ENCODE measurements at regions not wholly inside any gene's neighbourhood (a gene's known extent, or its start where the extent isn't known, plus 50 kb on each side); places are given as distances from the start of the nearest gene placed in this dataset.

DNA sequence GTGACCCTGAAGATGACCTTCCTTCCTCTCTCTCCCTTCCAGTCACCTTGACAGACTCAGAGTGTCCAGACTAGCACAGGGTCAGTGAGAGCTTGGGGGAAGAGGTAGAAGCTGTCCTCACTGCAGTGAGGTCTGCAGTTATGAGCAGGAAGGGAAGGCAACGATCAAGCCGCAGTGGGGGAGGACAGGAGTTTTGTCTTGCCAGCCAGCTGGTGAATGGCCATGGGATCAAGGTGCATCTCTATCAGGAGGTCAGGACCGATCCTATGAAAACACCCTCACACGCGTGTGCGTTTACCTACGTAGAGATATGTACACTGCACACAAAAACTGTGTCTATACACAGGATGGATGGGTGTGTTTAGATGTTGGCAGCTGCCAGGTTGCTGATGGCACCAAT, 83.2 kb downstream of the THNSL2 start:
- no peaks in the 10 kb centered on the region for H3K36me3 Mint-ChIP-seq
- Histone ChIP-seq H3K36me3 (ENCODE audit: control insufficient read depth, insufficient read depth, low read length) (no peaks in the 10 kb centered on the region), H3K4me3 (ENCODE audit: low read depth, low read length) (no peak overlapping the region), H3K27me3 (ENCODE audit: control insufficient read depth, insufficient read depth, low read length) (peaks cover 2% of the 10 kb centered on the region), H3K9me3 (ENCODE audit: control insufficient read depth in 2 of 2, low read length in 2 of 2) (no peaks in the 10 kb centered on the region), H3K4me1 (ENCODE audit: control insufficient read depth, insufficient read depth, low read length, poor library complexity, severe bottlenecking) (no peaks in the 10 kb centered on the region), H3K27ac (ENCODE audit: insufficient read depth, low read length, poor library complexity, severe bottlenecking) (no peak overlapping the region)
- peaks cover 0 to 5% (median 0%) of the 10 kb centered on the region in 7 donors for H3K9me3 Mint-ChIP-seq
- ATAC-seq (ENCODE audit: low read depth in 2 of 2) (no peak), DNase-seq (no peak)
- H3K4me3 Mint-ChIP-seq: no peak overlapping the region
- peaks cover 0 to 5% (median 0%) of the 10 kb centered on the region in 4 donors for H3K4me1 Mint-ChIP-seq
- no peak overlapping the region for H3K27ac Mint-ChIP-seq
- peaks cover 9% of the 10 kb centered on the region for H3K27me3 Mint-ChIP-seq

- DNase-seq (no peak), ATAC-seq (ENCODE audit: low read depth in 2 of 2) (no peak)
- Histone ChIP-seq H3K36me3 (ENCODE audit: control insufficient read depth, insufficient read depth, low read length) (no peaks in the 10 kb centered on the region), H3K27me3 (ENCODE audit: control insufficient read depth, insufficient read depth, low read length) (peaks cover 2% of the 10 kb centered on the region), H3K9me3 (ENCODE audit: control insufficient read depth in 2 of 2, low read length in 2 of 2) (no peaks in the 10 kb centered on the region), H3K4me3 (ENCODE audit: low read depth, low read length) (no peak overlapping the region), H3K4me1 (ENCODE audit: control insufficient read depth, insufficient read depth, low read length, poor library complexity, severe bottlenecking) (no peaks in the 10 kb centered on the region), H3K27ac (ENCODE audit: insufficient read depth, low read length, poor library complexity, severe bottlenecking) (no peak overlapping the region)
- no peak overlapping the region for H3K27ac Mint-ChIP-seq
- peaks cover 0 to 5% (median 0%) of the 10 kb centered on the region in 4 donors for H3K4me1 Mint-ChIP-seq
- H3K36me3 Mint-ChIP-seq: no peaks in the 10 kb centered on the region
- peaks cover 0 to 7% (median 0%) of the 10 kb centered on the region in 7 donors for H3K9me3 Mint-ChIP-seq
- no peak overlapping the region for H3K4me3 Mint-ChIP-seq
- H3K27me3 Mint-ChIP-seq: peaks cover 9% of the 10 kb centered on the region
These were observed 82.5 kb downstream of the THNSL2 start for GRCh38 chr2:88252646-88253045.

DNA sequence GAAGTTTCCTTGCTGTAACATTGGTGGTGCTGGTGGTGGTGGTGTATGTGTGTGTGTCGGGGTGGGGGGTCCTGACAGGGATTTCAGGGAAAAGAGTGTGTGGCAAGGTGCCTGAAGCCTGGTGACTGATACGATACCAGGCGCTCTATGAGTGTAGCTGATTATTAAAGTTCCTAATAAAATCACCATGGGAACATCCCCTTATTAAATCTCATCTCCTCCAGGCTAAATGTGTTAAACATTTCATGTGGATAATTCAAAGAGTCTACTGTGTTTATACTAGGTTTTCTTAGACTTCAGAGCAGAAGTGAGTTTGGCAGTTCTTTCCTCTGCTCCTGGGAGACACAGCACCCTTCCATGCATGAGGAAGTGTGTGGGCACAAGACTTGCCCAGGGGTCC, 82.0 kb downstream of the THNSL2 start:
- peaks cover 0 to 7% (median 0%) of the 10 kb centered on the region in 7 donors for H3K9me3 Mint-ChIP-seq
- Histone ChIP-seq H3K36me3 (ENCODE audit: control insufficient read depth, insufficient read depth, low read length) (no peaks in the 10 kb centered on the region), H3K9me3 (ENCODE audit: control insufficient read depth in 2 of 2, low read length in 2 of 2) (no peaks in the 10 kb centered on the region), H3K27me3 (ENCODE audit: control insufficient read depth, insufficient read depth, low read length) (peaks cover 2% of the 10 kb centered on the region), H3K4me1 (ENCODE audit: control insufficient read depth, insufficient read depth, low read length, poor library complexity, severe bottlenecking) (no peaks in the 10 kb centered on the region), H3K27ac (ENCODE audit: insufficient read depth, low read length, poor library complexity, severe bottlenecking) (no peak overlapping the region), H3K4me3 (ENCODE audit: low read depth, low read length) (no peak overlapping the region)
- no peak for ATAC-seq (ENCODE audit: low read depth in 2 of 2)
- no peak for DNase-seq
- no peaks in the 10 kb centered on the region for H3K36me3 Mint-ChIP-seq
- no peak overlapping the region for H3K4me3 Mint-ChIP-seq
- H3K4me1 Mint-ChIP-seq: peaks cover 0 to 5% (median 0%) of the 10 kb centered on the region in 4 donors
- H3K27me3 Mint-ChIP-seq: peaks cover 9% of the 10 kb centered on the region
- H3K27ac Mint-ChIP-seq: no peak overlapping the region

GRCh38 chr2:88250404-88250803, 80.3 kb downstream of the THNSL2 start:
- ATAC-seq (ENCODE audit: low read depth in 2 of 2): no peak
- H3K4me3 Mint-ChIP-seq: no peak overlapping the region
- peaks cover 0 to 7% (median 0%) of the 10 kb centered on the region in 7 donors for H3K9me3 Mint-ChIP-seq
- peaks cover 9% of the 10 kb centered on the region for H3K27me3 Mint-ChIP-seq
- H3K36me3 Mint-ChIP-seq: no peaks in the 10 kb centered on the region
- no peak for DNase-seq
- H3K27ac ChIP-seq (ENCODE audit: insufficient read depth, low read length, poor library complexity, severe bottlenecking): no peak overlapping the region
- H3K4me3 ChIP-seq (ENCODE audit: low read depth, low read length): no peak overlapping the region
- no peaks in the 10 kb centered on the region for H3K4me1 ChIP-seq (ENCODE audit: control insufficient read depth, insufficient read depth, low read length, poor library complexity, severe bottlenecking)
- peaks cover 2% of the 10 kb centered on the region for H3K27me3 ChIP-seq (ENCODE audit: control insufficient read depth, insufficient read depth, low read length)
- H3K9me3 ChIP-seq (ENCODE audit: control insufficient read depth in 2 of 2, low read length in 2 of 2): no peaks in the 10 kb centered on the region
- H3K27ac Mint-ChIP-seq: no peak overlapping the region
- H3K36me3 ChIP-seq (ENCODE audit: control insufficient read depth, insufficient read depth, low read length): no peaks in the 10 kb centered on the region
- peaks cover 0 to 5% (median 0%) of the 10 kb centered on the region in 4 donors for H3K4me1 Mint-ChIP-seq

- ATAC-seq (ENCODE audit: low read depth in 2 of 2) (no peak), DNase-seq (no peak)
- H3K27ac Mint-ChIP-seq: no peak overlapping the region
- Histone ChIP-seq H3K9me3 (ENCODE audit: control insufficient read depth in 2 of 2, low read length in 2 of 2) (no peaks in the 10 kb centered on the region), H3K4me1 (ENCODE audit: control insufficient read depth, insufficient read depth, low read length, poor library complexity, severe bottlenecking) (no peaks in the 10 kb centered on the region), H3K27ac (ENCODE audit: insufficient read depth, low read length, poor library complexity, severe bottlenecking) (no peak overlapping the region), H3K4me3 (ENCODE audit: low read depth, low read length) (no peak overlapping the region), H3K36me3 (ENCODE audit: control insufficient read depth, insufficient read depth, low read length) (no peaks in the 10 kb centered on the region), H3K27me3 (ENCODE audit: control insufficient read depth, insufficient read depth, low read length) (peaks cover 2% of the 10 kb centered on the region)
- H3K4me1 Mint-ChIP-seq: no peaks in the 10 kb centered on the region
- H3K9me3 Mint-ChIP-seq: peaks cover 0 to 10% (median 0%) of the 10 kb centered on the region in 7 donors
- peaks cover 4% of the 10 kb centered on the region for H3K27me3 Mint-ChIP-seq
- H3K36me3 Mint-ChIP-seq: no peaks in the 10 kb centered on the region
- no peak overlapping the region for H3K4me3 Mint-ChIP-seq
These were observed 78.2 kb downstream of the THNSL2 start for GRCh38 chr2:88248280-88248828.

- peaks cover 4% of the 10 kb centered on the region for H3K27me3 Mint-ChIP-seq
- no peaks in the 10 kb centered on the region for H3K4me1 Mint-ChIP-seq
- H3K36me3 Mint-ChIP-seq: no peaks in the 10 kb centered on the region
- H3K9me3 ChIP-seq (ENCODE audit: control insufficient read depth in 2 of 2, low read length in 2 of 2): no peaks in the 10 kb centered on the region
- peaks cover 2% of the 10 kb centered on the region for H3K27me3 ChIP-seq (ENCODE audit: control insufficient read depth, insufficient read depth, low read length)
- H3K4me1 ChIP-seq (ENCODE audit: control insufficient read depth, insufficient read depth, low read length, poor library complexity, severe bottlenecking): no peaks in the 10 kb centered on the region
- H3K27ac ChIP-seq (ENCODE audit: insufficient read depth, low read length, poor library complexity, severe bottlenecking): no peak overlapping the region
- H3K36me3 ChIP-seq (ENCODE audit: control insufficient read depth, insufficient read depth, low read length): no peaks in the 10 kb centered on the region
- H3K9me3 Mint-ChIP-seq: peaks cover 0 to 10% (median 2%) of the 10 kb centered on the region in 7 donors
- H3K4me3 ChIP-seq (ENCODE audit: low read depth, low read length): no peak overlapping the region
- ATAC-seq (ENCODE audit: low read depth in 2 of 2) (no peak), DNase-seq (no peak)
- H3K27ac Mint-ChIP-seq: no peak overlapping the region
- H3K4me3 Mint-ChIP-seq: no peak overlapping the region
These were observed 77.4 kb downstream of the THNSL2 start for GRCh38 chr2:88247531-88247930.

DNA sequence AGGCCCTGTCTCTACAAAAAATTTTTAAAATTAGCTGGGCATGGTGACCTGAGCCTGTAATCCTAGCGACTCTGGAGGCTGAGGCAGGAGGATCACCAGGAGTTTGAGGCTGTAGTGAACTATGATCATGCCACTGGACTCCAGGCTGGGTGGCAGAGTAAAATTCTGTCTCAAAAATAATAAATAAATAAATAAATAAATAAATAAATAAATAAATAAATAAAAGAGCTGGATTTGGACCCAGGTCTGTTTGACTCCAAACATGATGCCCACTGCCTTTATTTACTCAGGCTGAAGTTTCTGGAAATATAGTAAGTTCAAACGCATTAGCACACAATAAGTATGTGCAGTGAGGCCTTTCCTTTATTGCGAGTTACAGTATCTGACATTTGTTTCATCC, 75.0 kb downstream of the THNSL2 start:
- Histone ChIP-seq H3K36me3 (ENCODE audit: control insufficient read depth, insufficient read depth, low read length) (no peaks in the 10 kb centered on the region), H3K27me3 (ENCODE audit: control insufficient read depth, insufficient read depth, low read length) (peaks cover 2% of the 10 kb centered on the region), H3K9me3 (ENCODE audit: control insufficient read depth in 2 of 2, low read length in 2 of 2) (no peaks in the 10 kb centered on the region), H3K4me3 (ENCODE audit: low read depth, low read length) (no peak overlapping the region), H3K4me1 (ENCODE audit: control insufficient read depth, insufficient read depth, low read length, poor library complexity, severe bottlenecking) (no peaks in the 10 kb centered on the region), H3K27ac (ENCODE audit: insufficient read depth, low read length, poor library complexity, severe bottlenecking) (no peak overlapping the region)
- ATAC-seq (ENCODE audit: low read depth in 2 of 2): no peak
- H3K9me3 Mint-ChIP-seq: peaks cover 0 to 10% (median 2%) of the 10 kb centered on the region in 7 donors
- H3K27ac Mint-ChIP-seq: no peak overlapping the region
- no peak overlapping the region for H3K4me3 Mint-ChIP-seq
- peaks cover 7% of the 10 kb centered on the region for H3K27me3 Mint-ChIP-seq
- no peaks in the 10 kb centered on the region for H3K4me1 Mint-ChIP-seq
- no peaks in the 10 kb centered on the region for H3K36me3 Mint-ChIP-seq
- DNase-seq: no peak

GRCh38 chr2:88239781-88240180, 69.6 kb downstream of the THNSL2 start:
- no peaks in the 10 kb centered on the region for H3K27me3 ChIP-seq (ENCODE audit: control insufficient read depth, insufficient read depth, low read length)
- no peaks in the 10 kb centered on the region for H3K36me3 ChIP-seq (ENCODE audit: control insufficient read depth, insufficient read depth, low read length)
- H3K4me1 Mint-ChIP-seq: peaks cover 0 to 3% (median 0%) of the 10 kb centered on the region in 4 donors
- peaks cover 7% of the 10 kb centered on the region for H3K27me3 Mint-ChIP-seq
- H3K4me1 ChIP-seq (ENCODE audit: control insufficient read depth, insufficient read depth, low read length, poor library complexity, severe bottlenecking): no peaks in the 10 kb centered on the region
- no peak for DNase-seq
- H3K36me3 Mint-ChIP-seq: no peaks in the 10 kb centered on the region
- no peaks in the 10 kb centered on the region for H3K9me3 ChIP-seq (ENCODE audit: control insufficient read depth in 2 of 2, low read length in 2 of 2)
- no peak for ATAC-seq (ENCODE audit: low read depth in 2 of 2)
- no peak overlapping the region for H3K27ac ChIP-seq (ENCODE audit: insufficient read depth, low read length, poor library complexity, severe bottlenecking)
- H3K4me3 ChIP-seq (ENCODE audit: low read depth, low read length): no peak overlapping the region
- peaks cover 0 to 8% (median 2%) of the 10 kb centered on the region in 7 donors for H3K9me3 Mint-ChIP-seq
- no peak overlapping the region for H3K27ac Mint-ChIP-seq
- no peak overlapping the region for H3K4me3 Mint-ChIP-seq

All from CD4-positive, CD25-positive, alpha-beta regulatory T cell (primary cell).